ENCODE measurements at regions not wholly inside any gene's neighbourhood (a gene's known extent, or its start where the extent isn't known, plus 50 kb on each side); places are given as distances from the start of the nearest gene placed in this dataset.

- DNase-seq, result no peak
Observed at GRCh38 chr2:16314001-16314400, 351.6 kb downstream of the CYRIA start.

GRCh38 chr2:16313235-16313975 lies 352.2 kb downstream of the CYRIA start:
- no peak for DNase-seq

GRCh38 chr2:16312771-16313170 lies 352.9 kb downstream of the CYRIA start:
- DNase-seq, result no peak

GRCh38 chr2:16311521-16312440 lies 353.9 kb downstream of the CYRIA start:
- no peak for DNase-seq

GRCh38 chr2:16308816-16309215 lies 356.8 kb downstream of the CYRIA start:
- no peak for DNase-seq

- no peak for DNase-seq
Observed at GRCh38 chr2:16304876-16305590, 360.6 kb downstream of the CYRIA start.

GRCh38 chr2:16303761-16304160 lies 361.9 kb downstream of the CYRIA start:
- no peak for DNase-seq

- DNase-seq, result no peak
Observed at GRCh38 chr2:16303273-16303577, 362.4 kb downstream of the CYRIA start.

GRCh38 chr2:16302431-16303272 lies 362.3 kb downstream of the MYCN start:
- no peak for DNase-seq

GRCh38 chr2:16301961-16302360 lies 361.6 kb downstream of the MYCN start:
- DNase-seq, result no peak

- no peak for DNase-seq
Observed at GRCh38 chr2:16298866-16299265, 358.5 kb downstream of the MYCN start.

GRCh38 chr2:16296331-16297250 lies 356.2 kb downstream of the MYCN start:
- no peak for DNase-seq

GRCh38 chr2:16296038-16296290 lies 355.6 kb downstream of the MYCN start:
- no peak for DNase-seq

- no peak for DNase-seq
Observed at GRCh38 chr2:16294791-16295190, 354.4 kb downstream of the MYCN start.

- DNase-seq, result no peak
Observed at GRCh38 chr2:16293871-16294270, 353.5 kb downstream of the MYCN start.

GRCh38 chr2:16293398-16293797 lies 353.0 kb downstream of the MYCN start:
- no peak for DNase-seq

GRCh38 chr2:16291731-16292550 lies 351.6 kb downstream of the MYCN start:
- no peak for DNase-seq

- no peak for DNase-seq
Observed at GRCh38 chr2:16291226-16291625, 350.9 kb downstream of the MYCN start.

GRCh38 chr2:16290311-16291020 lies 350.1 kb downstream of the MYCN start:
- DNase-seq, result no peak

Measured in GF-D8 (cell line).